IPS-18a (cell line): ENCODE measurements at regions not wholly inside any gene's neighbourhood (a gene's known extent, or its start where the extent isn't known, plus 50 kb on each side); places are given as distances from the start of the nearest gene placed in this dataset.
A peak's percentile ranks its signal among the peaks of the same experiment; 100 is the strongest.

Source experiments
- H3K27ac ChIP-seq: one replicate; pipeline ENCODE4 v1.5.1; 2013; ENCODE audit warnings: low read length
- H3K27me3 ChIP-seq: one replicate; pipeline ENCODE4 v1.6.1; 2013; ENCODE audit warnings: mild to moderate bottlenecking, low read length; ENCODE audit not compliant: control insufficient read depth, insufficient read depth
- H3K36me3 ChIP-seq: one replicate; pipeline ENCODE4 v1.6.1; 2013; ENCODE audit warnings: low read depth, low read length; ENCODE audit not compliant: control insufficient read depth
- H3K4me1 ChIP-seq: one replicate; pipeline ENCODE4 v1.6.1; 2013; ENCODE audit warnings: low read depth, low read length; ENCODE audit not compliant: control insufficient read depth
- H3K4me3 ChIP-seq: one replicate; pipeline ENCODE4 v1.5.1; 2013; ENCODE audit warnings: low read length
- H3K9ac ChIP-seq: one replicate; pipeline ENCODE4 v1.6.1; 2013; ENCODE audit warnings: mild to moderate bottlenecking, low read length, moderate library complexity
- H3K9me3 ChIP-seq: one replicate; pipeline ENCODE4 v1.6.1; 2013; ENCODE audit warnings: low read depth, low read length; ENCODE audit not compliant: control insufficient read depth

GRCh38 chr3:159631226-159631625 lies 357.4 kb upstream of the IL12A start:
- Histone ChIP-seq H3K4me3 (no peak overlapping the region), H3K9me3 (no peaks in the 10 kb centered on the region), H3K36me3 (no peaks in the 10 kb centered on the region), H3K4me1 (peaks cover 9% of the 10 kb centered on the region), H3K27me3 (no peaks in the 10 kb centered on the region), H3K9ac (no peak overlapping the region), H3K27ac (no peak overlapping the region)

GRCh38 chr3:159632128-159632527 lies 356.5 kb upstream of the IL12A start:
- peaks cover 9% of the 10 kb centered on the region for H3K4me1 ChIP-seq
- H3K27ac ChIP-seq: no peak overlapping the region

GRCh38 chr3:159632851-159633250 lies 355.8 kb upstream of the IL12A start:
- H3K4me3 ChIP-seq: no peak overlapping the region
- H3K27ac ChIP-seq: no peak overlapping the region
- no peaks in the 10 kb centered on the region for H3K27me3 ChIP-seq
- H3K36me3 ChIP-seq: no peaks in the 10 kb centered on the region
- H3K4me1 ChIP-seq: peaks cover 9% of the 10 kb centered on the region
- H3K9me3 ChIP-seq: no peaks in the 10 kb centered on the region
- no peak overlapping the region for H3K9ac ChIP-seq

More at GRCh38 chr3:159632128-159632527, 356.5 kb upstream of the IL12A start:
- Histone ChIP-seq H3K9me3 (no peaks in the 10 kb centered on the region), H3K9ac (no peak overlapping the region), H3K4me3 (no peak overlapping the region), H3K36me3 (no peaks in the 10 kb centered on the region), H3K27me3 (no peaks in the 10 kb centered on the region)

DNA sequence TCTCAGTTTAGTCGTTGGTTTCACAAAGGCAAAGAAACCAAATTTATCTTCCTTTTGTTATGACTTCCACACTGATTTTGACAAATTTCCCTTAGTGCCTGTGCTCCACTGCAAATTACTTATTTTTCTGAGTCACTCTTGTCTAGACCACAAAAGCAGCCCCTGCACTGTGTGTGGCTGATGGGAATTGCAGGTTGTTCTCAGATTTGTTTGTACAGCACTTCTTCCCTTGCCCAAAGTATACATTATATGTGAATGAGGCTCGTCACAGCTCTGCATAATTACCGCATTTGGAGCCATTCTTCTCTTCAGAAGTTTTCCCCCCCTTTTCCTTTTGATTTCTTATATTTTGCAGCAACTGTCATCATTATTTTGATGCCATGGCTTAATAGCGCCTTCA lies 354.2 kb upstream of the IL12A start:
- Histone ChIP-seq H3K27me3 (no peaks in the 10 kb centered on the region), H3K4me3 (no peak overlapping the region), H3K9ac (no peak overlapping the region), H3K4me1 (peaks cover 9% of the 10 kb centered on the region), H3K9me3 (no peaks in the 10 kb centered on the region), H3K27ac (no peak overlapping the region), H3K36me3 (no peaks in the 10 kb centered on the region)

- H3K4me3 ChIP-seq: no peak overlapping the region
- H3K9ac ChIP-seq: no peak overlapping the region
- peaks cover 9% of the 10 kb centered on the region for H3K4me1 ChIP-seq
- no peaks in the 10 kb centered on the region for H3K27me3 ChIP-seq
- H3K27ac ChIP-seq: no peak overlapping the region
- H3K36me3 ChIP-seq: no peaks in the 10 kb centered on the region
- H3K9me3 ChIP-seq: no peaks in the 10 kb centered on the region
Observed at GRCh38 chr3:159635047-159635641, 353.5 kb upstream of the IL12A start.

DNA sequence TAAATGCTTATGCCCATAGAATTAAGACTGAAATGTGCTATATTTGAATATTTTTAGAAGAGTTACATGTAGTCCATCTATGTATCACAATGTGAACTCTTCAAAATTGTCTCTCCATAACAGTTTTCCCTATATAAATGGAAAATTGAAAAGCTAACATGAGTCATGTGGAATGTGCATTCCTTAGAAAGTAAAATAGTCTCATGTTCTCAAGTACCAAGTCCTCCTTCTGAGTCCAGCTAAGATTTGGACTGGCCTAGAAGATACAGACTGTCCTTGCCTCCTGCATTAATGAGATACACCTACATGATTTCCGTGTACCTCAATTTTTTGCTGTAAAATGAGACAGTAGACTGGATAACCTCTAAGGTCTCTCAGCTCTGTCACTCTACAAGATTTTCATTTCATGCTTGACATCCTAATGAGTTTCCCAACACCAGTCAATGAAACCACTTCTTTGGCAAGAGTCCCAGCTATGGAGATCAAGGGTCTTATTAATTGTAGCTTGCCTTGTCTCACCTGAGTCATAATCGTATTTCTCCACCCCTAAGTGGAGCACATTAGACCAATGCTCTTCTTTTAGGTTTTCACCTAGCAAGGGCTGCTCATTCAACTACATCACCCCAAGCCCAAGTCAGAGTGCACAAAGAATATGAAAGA lies 350.6 kb upstream of the IL12A start:
- H3K27ac ChIP-seq: no peak overlapping the region
- H3K4me3 ChIP-seq: no peak overlapping the region
- no peaks in the 10 kb centered on the region for H3K9me3 ChIP-seq
- H3K27me3 ChIP-seq: no peaks in the 10 kb centered on the region
- peaks cover 17% of the 10 kb centered on the region for H3K4me1 ChIP-seq
- H3K9ac ChIP-seq: no peak overlapping the region
- H3K36me3 ChIP-seq: no peaks in the 10 kb centered on the region

DNA sequence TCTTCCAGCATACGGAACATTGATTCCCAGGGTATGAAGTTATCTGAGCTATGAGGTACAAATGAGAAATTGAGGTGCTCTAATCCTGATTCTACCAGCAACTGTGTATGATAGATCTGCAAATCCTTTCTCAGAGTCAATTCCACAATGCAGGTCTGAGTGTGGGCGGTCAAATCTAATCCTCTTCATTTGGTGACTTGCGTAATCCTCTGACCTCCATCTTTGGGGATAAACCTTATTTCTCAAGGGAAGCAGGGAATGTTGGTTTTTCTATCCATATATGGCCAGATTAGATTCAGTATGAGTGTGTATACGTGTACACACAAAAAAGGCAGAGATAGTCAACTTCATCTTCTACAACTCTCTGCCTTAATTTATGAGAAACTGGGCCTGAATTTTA lies 348.4 kb upstream of the IL12A start:
- H3K9me3 ChIP-seq: no peaks in the 10 kb centered on the region
- H3K4me3 ChIP-seq: peak overlapping the region; percentile 12
- H3K27ac ChIP-seq: no peak overlapping the region
- H3K9ac ChIP-seq: no peak overlapping the region
- no peaks in the 10 kb centered on the region for H3K36me3 ChIP-seq
- H3K27me3 ChIP-seq: no peaks in the 10 kb centered on the region
- H3K4me1 ChIP-seq: peaks cover 8% of the 10 kb centered on the region

DNA sequence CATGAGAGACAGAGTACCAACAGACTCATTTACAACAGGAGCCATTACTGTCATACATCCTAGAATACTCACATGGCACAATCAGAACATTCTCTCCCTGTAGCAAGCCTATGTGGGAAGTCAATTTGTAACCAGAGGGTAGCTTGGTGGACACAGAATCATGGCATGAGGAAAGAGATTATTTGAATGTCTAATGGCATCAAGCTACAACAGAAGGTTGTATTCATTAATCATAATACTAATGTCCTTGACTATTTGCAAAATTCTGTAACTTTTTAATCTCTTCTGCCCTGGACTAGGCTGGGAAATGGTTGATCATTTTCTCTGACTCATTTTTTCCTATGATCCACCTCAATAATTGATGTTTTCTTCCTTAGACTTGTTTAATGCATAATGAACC lies 345.2 kb upstream of the IL12A start:
- Histone ChIP-seq H3K4me3 (no peak overlapping the region), H3K27ac (no peak overlapping the region), H3K36me3 (no peaks in the 10 kb centered on the region)

GRCh38 chr3:159645874-159646273 lies 342.8 kb upstream of the IL12A start:
- Histone ChIP-seq H3K9ac (no peak overlapping the region), H3K27ac (no peak overlapping the region)

More for the DNA sequence above, 345.2 kb upstream of the IL12A start:
- Histone ChIP-seq H3K27me3 (no peaks in the 10 kb centered on the region), H3K9ac (no peak overlapping the region), H3K9me3 (no peaks in the 10 kb centered on the region), H3K4me1 (peaks cover 8% of the 10 kb centered on the region)

DNA sequence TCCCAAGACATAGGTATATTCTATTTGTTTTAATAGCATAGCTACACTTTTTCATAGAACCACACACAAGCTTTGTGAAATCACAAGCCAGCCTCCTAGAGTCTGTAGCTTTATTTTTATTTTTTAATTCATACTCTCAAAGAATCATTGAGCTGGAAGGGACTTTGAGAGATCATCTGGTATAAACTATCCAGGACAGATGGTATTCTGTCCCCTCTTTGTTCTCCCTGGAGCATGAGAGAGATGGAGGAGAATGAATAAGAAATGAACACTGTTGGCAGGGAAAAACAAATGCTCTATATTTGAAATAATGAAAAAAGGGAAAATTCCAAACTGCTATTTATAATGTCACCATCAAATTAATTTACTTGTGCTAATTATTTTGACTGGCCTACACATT lies 338.7 kb upstream of the IL12A start:
- H3K4me3 ChIP-seq: no peak overlapping the region
- no peak overlapping the region for H3K9ac ChIP-seq
- H3K9me3 ChIP-seq: no peaks in the 10 kb centered on the region
- no peaks in the 10 kb centered on the region for H3K4me1 ChIP-seq
- H3K27me3 ChIP-seq: no peaks in the 10 kb centered on the region
- no peak overlapping the region for H3K27ac ChIP-seq
- no peaks in the 10 kb centered on the region for H3K36me3 ChIP-seq

More at GRCh38 chr3:159645874-159646273, 342.8 kb upstream of the IL12A start:
- no peaks in the 10 kb centered on the region for H3K27me3 ChIP-seq
- no peaks in the 10 kb centered on the region for H3K9me3 ChIP-seq
- no peaks in the 10 kb centered on the region for H3K36me3 ChIP-seq
- peaks cover 2% of the 10 kb centered on the region for H3K4me1 ChIP-seq
- H3K4me3 ChIP-seq: no peak overlapping the region

DNA sequence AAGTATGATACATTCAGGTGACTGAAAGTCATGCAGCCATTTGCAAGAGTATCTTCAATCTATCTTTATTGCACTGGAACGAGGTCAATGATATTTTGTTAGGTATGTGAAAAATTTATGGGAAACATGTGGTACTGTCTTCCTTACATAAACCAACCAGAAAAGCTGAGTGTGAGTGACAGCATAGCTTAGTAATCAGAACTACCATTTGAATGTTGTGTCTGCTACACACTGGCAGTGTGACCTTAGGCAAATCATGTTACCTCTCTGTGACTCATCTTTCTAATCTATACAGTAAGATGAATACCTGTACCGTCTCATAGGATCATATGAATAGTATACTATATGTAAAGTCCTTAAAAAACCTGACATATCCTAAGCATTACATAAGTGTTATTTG lies 337.9 kb upstream of the IL12A start:
- Histone ChIP-seq H3K36me3 (no peaks in the 10 kb centered on the region), H3K9ac (no peak overlapping the region), H3K4me3 (no peak overlapping the region), H3K27ac (no peak overlapping the region), H3K9me3 (no peaks in the 10 kb centered on the region), H3K27me3 (no peaks in the 10 kb centered on the region), H3K4me1 (no peaks in the 10 kb centered on the region)

- no peaks in the 10 kb centered on the region for H3K4me1 ChIP-seq
- H3K27me3 ChIP-seq: no peaks in the 10 kb centered on the region
- H3K9me3 ChIP-seq: no peaks in the 10 kb centered on the region
- no peak overlapping the region for H3K27ac ChIP-seq
- H3K4me3 ChIP-seq: no peak overlapping the region
- H3K36me3 ChIP-seq: no peaks in the 10 kb centered on the region
- H3K9ac ChIP-seq: no peak overlapping the region
Observed at GRCh38 chr3:159652452-159652851, 336.2 kb upstream of the IL12A start.
